HEK293 (cell line): ENCODE measurements at regions not wholly inside any gene's neighbourhood (a gene's known extent, or its start where the extent isn't known, plus 50 kb on each side); places are given as distances from the start of the nearest gene placed in this dataset.

ENCODE experiments used
- HOXC10 ChIP-seq: sonication (generic); formaldehyde crosslinking; IDR thresholded peaks from 2 replicates; pipeline ENCODE4 v1.8.1; 2023; ENCODE audit warnings: mild to moderate bottlenecking, missing genetic modification reagents
- ZNF133 ChIP-seq: fragments of 450-650 bp; formaldehyde crosslinking; IDR thresholded peaks from 2 replicates; pipeline ENCODE4 v1.5.1; 2016; ENCODE audit warnings: missing biosample characterization, missing genetic modification characterization
- ZNF146 ChIP-seq: fragments of 450-650 bp; formaldehyde crosslinking; IDR thresholded peaks from 2 replicates; pipeline ENCODE4 v1.5.1; 2016; ENCODE audit warnings: missing biosample characterization, missing genetic modification characterization
- ZNF155 ChIP-seq: fragments of 450-650 bp; formaldehyde crosslinking; IDR thresholded peaks from 2 replicates; pipeline ENCODE4 v1.5.1; 2016; ENCODE audit warnings: missing biosample characterization, missing genetic modification characterization
- ZNF350 ChIP-seq: fragments of 450-650 bp; formaldehyde crosslinking; IDR thresholded peaks from 2 replicates; pipeline ENCODE4 v1.5.0; 2017; ENCODE audit warnings: missing biosample characterization, mild to moderate bottlenecking, missing genetic modification characterization
- TF ChIP-seq, protein P1 (sequence below): fragments of 450-650 bp; formaldehyde crosslinking; IDR thresholded peaks from 2 replicates; pipeline ENCODE4 v1.5.1; 2016; ENCODE audit warnings: missing biosample characterization, missing genetic modification characterization
- TF ChIP-seq, protein P2 (sequence below): fragments of 450-650 bp; formaldehyde crosslinking; IDR thresholded peaks from 2 replicates; pipeline ENCODE4 v1.5.1; 2016; ENCODE audit warnings: missing biosample characterization, missing genetic modification characterization, borderline replicate concordance
- TF ChIP-seq, protein P3 (sequence below): fragments of 450-650 bp; formaldehyde crosslinking; optimal IDR thresholded peaks from 2 replicates; pipeline ENCODE3; 2016; ENCODE audit warnings: missing biosample characterization, mild to moderate bottlenecking, missing genetic modification characterization
- TF ChIP-seq, protein P4 (sequence below): fragments of 450-650 bp; formaldehyde crosslinking; IDR thresholded peaks from 2 replicates; pipeline ENCODE4 v1.5.1; 2016; ENCODE audit warnings: missing biosample characterization, missing genetic modification characterization, borderline replicate concordance

DNA sequence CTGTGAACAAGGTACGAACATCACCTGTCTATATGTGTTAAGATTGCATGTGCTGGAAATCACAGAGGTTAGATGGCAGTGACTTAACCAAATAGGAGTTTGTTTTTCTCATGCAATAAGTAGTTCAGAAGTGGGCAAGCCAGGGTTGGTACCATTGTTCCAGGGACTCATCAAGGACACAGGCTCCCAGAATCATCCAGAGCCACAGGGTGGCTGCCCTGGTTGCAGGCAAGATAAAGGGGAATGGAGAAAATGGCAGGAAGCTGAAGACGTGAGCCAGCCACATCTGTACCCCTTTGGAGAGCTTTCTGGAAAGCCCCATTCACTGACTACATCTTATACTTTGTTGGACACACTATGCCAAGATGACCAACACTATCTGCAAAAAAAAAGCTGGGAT lies 126.0 kb upstream of the IL12B start:
- TF ChIP-seq, protein P1, sequence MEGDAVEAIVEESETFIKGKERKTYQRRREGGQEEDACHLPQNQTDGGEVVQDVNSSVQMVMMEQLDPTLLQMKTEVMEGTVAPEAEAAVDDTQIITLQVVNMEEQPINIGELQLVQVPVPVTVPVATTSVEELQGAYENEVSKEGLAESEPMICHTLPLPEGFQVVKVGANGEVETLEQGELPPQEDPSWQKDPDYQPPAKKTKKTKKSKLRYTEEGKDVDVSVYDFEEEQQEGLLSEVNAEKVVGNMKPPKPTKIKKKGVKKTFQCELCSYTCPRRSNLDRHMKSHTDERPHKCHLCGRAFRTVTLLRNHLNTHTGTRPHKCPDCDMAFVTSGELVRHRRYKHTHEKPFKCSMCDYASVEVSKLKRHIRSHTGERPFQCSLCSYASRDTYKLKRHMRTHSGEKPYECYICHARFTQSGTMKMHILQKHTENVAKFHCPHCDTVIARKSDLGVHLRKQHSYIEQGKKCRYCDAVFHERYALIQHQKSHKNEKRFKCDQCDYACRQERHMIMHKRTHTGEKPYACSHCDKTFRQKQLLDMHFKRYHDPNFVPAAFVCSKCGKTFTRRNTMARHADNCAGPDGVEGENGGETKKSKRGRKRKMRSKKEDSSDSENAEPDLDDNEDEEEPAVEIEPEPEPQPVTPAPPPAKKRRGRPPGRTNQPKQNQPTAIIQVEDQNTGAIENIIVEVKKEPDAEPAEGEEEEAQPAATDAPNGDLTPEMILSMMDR (tag by site-specific recombination): no peak
- TF ChIP-seq ZNF155 (tag by site-specific recombination) (no peak), ZNF146 (tag by site-specific recombination) (no peak), HOXC10 (no peak), ZNF350 (tag by site-specific recombination) (no peak), ZNF133 (tag by site-specific recombination) (no peak)
- TF ChIP-seq, protein P2, sequence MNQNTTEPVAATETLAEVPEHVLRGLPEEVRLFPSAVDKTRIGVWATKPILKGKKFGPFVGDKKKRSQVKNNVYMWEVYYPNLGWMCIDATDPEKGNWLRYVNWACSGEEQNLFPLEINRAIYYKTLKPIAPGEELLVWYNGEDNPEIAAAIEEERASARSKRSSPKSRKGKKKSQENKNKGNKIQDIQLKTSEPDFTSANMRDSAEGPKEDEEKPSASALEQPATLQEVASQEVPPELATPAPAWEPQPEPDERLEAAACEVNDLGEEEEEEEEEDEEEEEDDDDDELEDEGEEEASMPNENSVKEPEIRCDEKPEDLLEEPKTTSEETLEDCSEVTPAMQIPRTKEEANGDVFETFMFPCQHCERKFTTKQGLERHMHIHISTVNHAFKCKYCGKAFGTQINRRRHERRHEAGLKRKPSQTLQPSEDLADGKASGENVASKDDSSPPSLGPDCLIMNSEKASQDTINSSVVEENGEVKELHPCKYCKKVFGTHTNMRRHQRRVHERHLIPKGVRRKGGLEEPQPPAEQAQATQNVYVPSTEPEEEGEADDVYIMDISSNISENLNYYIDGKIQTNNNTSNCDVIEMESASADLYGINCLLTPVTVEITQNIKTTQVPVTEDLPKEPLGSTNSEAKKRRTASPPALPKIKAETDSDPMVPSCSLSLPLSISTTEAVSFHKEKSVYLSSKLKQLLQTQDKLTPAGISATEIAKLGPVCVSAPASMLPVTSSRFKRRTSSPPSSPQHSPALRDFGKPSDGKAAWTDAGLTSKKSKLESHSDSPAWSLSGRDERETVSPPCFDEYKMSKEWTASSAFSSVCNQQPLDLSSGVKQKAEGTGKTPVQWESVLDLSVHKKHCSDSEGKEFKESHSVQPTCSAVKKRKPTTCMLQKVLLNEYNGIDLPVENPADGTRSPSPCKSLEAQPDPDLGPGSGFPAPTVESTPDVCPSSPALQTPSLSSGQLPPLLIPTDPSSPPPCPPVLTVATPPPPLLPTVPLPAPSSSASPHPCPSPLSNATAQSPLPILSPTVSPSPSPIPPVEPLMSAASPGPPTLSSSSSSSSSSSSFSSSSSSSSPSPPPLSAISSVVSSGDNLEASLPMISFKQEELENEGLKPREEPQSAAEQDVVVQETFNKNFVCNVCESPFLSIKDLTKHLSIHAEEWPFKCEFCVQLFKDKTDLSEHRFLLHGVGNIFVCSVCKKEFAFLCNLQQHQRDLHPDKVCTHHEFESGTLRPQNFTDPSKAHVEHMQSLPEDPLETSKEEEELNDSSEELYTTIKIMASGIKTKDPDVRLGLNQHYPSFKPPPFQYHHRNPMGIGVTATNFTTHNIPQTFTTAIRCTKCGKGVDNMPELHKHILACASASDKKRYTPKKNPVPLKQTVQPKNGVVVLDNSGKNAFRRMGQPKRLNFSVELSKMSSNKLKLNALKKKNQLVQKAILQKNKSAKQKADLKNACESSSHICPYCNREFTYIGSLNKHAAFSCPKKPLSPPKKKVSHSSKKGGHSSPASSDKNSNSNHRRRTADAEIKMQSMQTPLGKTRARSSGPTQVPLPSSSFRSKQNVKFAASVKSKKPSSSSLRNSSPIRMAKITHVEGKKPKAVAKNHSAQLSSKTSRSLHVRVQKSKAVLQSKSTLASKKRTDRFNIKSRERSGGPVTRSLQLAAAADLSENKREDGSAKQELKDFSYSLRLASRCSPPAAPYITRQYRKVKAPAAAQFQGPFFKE (tag by site-specific recombination): no peak
- TF ChIP-seq, protein P3, sequence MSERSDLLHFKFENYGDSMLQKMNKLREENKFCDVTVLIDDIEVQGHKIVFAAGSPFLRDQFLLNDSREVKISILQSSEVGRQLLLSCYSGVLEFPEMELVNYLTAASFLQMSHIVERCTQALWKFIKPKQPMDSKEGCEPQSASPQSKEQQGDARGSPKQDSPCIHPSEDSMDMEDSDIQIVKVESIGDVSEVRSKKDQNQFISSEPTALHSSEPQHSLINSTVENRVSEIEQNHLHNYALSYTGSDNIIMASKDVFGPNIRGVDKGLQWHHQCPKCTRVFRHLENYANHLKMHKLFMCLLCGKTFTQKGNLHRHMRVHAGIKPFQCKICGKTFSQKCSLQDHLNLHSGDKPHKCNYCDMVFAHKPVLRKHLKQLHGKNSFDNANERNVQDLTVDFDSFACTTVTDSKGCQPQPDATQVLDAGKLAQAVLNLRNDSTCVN (tag by site-specific recombination): no peak
- TF ChIP-seq, protein P4, sequence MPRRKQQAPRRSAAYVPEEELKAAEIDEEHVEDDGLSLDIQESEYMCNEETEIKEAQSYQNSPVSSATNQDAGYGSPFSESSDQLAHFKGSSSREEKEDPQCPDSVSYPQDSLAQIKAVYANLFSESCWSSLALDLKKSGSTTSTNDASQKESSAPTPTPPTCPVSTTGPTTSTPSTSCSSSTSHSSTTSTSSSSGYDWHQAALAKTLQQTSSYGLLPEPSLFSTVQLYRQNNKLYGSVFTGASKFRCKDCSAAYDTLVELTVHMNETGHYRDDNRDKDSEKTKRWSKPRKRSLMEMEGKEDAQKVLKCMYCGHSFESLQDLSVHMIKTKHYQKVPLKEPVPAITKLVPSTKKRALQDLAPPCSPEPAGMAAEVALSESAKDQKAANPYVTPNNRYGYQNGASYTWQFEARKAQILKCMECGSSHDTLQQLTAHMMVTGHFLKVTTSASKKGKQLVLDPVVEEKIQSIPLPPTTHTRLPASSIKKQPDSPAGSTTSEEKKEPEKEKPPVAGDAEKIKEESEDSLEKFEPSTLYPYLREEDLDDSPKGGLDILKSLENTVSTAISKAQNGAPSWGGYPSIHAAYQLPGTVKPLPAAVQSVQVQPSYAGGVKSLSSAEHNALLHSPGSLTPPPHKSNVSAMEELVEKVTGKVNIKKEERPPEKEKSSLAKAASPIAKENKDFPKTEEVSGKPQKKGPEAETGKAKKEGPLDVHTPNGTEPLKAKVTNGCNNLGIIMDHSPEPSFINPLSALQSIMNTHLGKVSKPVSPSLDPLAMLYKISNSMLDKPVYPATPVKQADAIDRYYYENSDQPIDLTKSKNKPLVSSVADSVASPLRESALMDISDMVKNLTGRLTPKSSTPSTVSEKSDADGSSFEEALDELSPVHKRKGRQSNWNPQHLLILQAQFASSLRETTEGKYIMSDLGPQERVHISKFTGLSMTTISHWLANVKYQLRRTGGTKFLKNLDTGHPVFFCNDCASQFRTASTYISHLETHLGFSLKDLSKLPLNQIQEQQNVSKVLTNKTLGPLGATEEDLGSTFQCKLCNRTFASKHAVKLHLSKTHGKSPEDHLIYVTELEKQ (tag by site-specific recombination): no peak
